OCI-LY7 (cell line): ENCODE measurements at regions not wholly inside any gene's neighbourhood (a gene's known extent, or its start where the extent isn't known, plus 50 kb on each side); places are given as distances from the start of the nearest gene placed in this dataset.

Source experiments
- BruUV-seq: library from RNA; stranded (reverse); fragments of 400-500 nt; replicated peaks from 2 replicates; lab custom pipeline; 2021; lab: Mats Ljungman, UMichigan
- CTCF ChIA-PET: fragments of 300-600 bp; sonication (Branson Sonifier 250); formaldehyde crosslinking; loops from one replicate; lab custom pipeline; 2022; ENCODE audit warnings: antibody characterized with exemption; ENCODE audit not compliant: unreplicated experiment; lab: Charles Lee
- POLR2A ChIA-PET: fragments of 300-600 bp; sonication (Branson Sonifier 250); formaldehyde crosslinking; loops from one replicate; lab custom pipeline; 2022; ENCODE audit warnings: antibody characterized with exemption; lab: Charles Lee
- DNase-seq: peaks from one replicate; pipeline ENCODE4 v3.0.0-alpha.2; 2015; ENCODE audit warnings: low spot score
- H2AFZ ChIP-seq: fragments of 200-600 bp; sonication (generic), shearing (Covaris generic); 2 replicates; pipeline ENCODE4 v1.6.1; 2014; ENCODE audit warnings: mild to moderate bottlenecking, antibody characterized with exemption, low read length, moderate library complexity
- H3K27ac ChIP-seq: fragments of 200-600 bp; sonication (generic); 2 replicates; pipeline ENCODE4 v1.5.1; 2014; ENCODE audit warnings: mixed run types, low read depth, mild to moderate bottlenecking, moderate library complexity, low read length, inconsistent platforms; ENCODE audit not compliant: poor library complexity, severe bottlenecking
- H3K36me3 ChIP-seq: fragments of 200-600 bp; sonication (generic); 2 replicates; pipeline ENCODE4 v1.6.1; 2014; ENCODE audit warnings: mild to moderate bottlenecking, antibody characterized with exemption, low read length, moderate library complexity, mixed read lengths; ENCODE audit not compliant: insufficient read depth
- H3K4me1 ChIP-seq: fragments of 200-600 bp; sonication (generic); 2 replicates; pipeline ENCODE4 v1.5.1; 2014; ENCODE audit warnings: mild to moderate bottlenecking, low read length; ENCODE audit not compliant: insufficient read depth, poor library complexity, severe bottlenecking
- H3K4me2 ChIP-seq: fragments of 200-600 bp; sonication (generic); 2 replicates; pipeline ENCODE4 v1.6.1; 2014; ENCODE audit warnings: mild to moderate bottlenecking, low read length
- H3K4me3 ChIP-seq: fragments of 200-600 bp; sonication (generic); 2 replicates; pipeline ENCODE4 v1.5.1; 2014; ENCODE audit warnings: mild to moderate bottlenecking, low read depth, low read length; ENCODE audit not compliant: poor library complexity, severe bottlenecking
- H3K79me2 ChIP-seq: fragments of 200-600 bp; sonication (generic); 2 replicates; pipeline ENCODE4 v1.6.1; 2016; ENCODE audit warnings: low read depth, mild to moderate bottlenecking, low read length, moderate library complexity, mixed read lengths; ENCODE audit not compliant: insufficient read depth
- H3K9me2 ChIP-seq: fragments of 200-600 bp; sonication (generic); 2 replicates; pipeline ENCODE4 v1.6.1; 2016; ENCODE audit warnings: mild to moderate bottlenecking, low read length, mixed read lengths; ENCODE audit not compliant: insufficient read depth
- H3K9me3 ChIP-seq: fragments of 200-600 bp; sonication (generic); 2 replicates; pipeline ENCODE4 v1.6.1; 2014; ENCODE audit warnings: mild to moderate bottlenecking, mixed run types, low read length, mixed read lengths
- H4K20me1 ChIP-seq: fragments of 200-600 bp; sonication (generic); 2 replicates; pipeline ENCODE4 v1.6.1; 2014; ENCODE audit warnings: mild to moderate bottlenecking, antibody characterized with exemption, low read length, moderate library complexity, mixed read lengths; ENCODE audit not compliant: insufficient read depth
- CTCF ChIP-seq: fragments of 200-600 bp; sonication (generic); conservative IDR thresholded peaks from 2 replicates; pipeline ENCODE4 v1.5.1; 2014; ENCODE audit warnings: mild to moderate bottlenecking, antibody characterized with exemption, low read length, moderate library complexity, mixed read lengths
- EZH2phosphoT487 ChIP-seq: fragments of 200-600 bp; sonication (generic); IDR thresholded peaks from 2 replicates; pipeline ENCODE4 v1.6.1; 2018; ENCODE audit warnings: low read depth, borderline replicate concordance, mild to moderate bottlenecking, mixed run types, antibody characterized with exemption, low read length, moderate library complexity, mixed read lengths
- intact Hi-C: fragments of 100-400 bp; cut with micrococcal nuclease; formaldehyde crosslinking; loops from one replicate; pipeline ENCODE4 v1.10.0; 2022; ENCODE audit not compliant: unreplicated experiment

- BruUV-seq = no TSS peak
- no peak overlapping the region for H3K4me2 ChIP-seq
- intact Hi-C loops = no loop called here
- no peaks in the 10 kb centered on the region for H3K9me2 ChIP-seq
- H2AFZ ChIP-seq = no peak overlapping the region
- no peaks in the 10 kb centered on the region for H3K36me3 ChIP-seq
- no peak for TF ChIP-seq EZH2phosphoT487
- no peak for TF ChIP-seq CTCF
- POLR2A ChIA-PET = interaction anchor here (0.6 kb wide), 1 partner anchor 1282 kb away, joined by 5 read pairs; no protein-coding TSS in a partner anchor
- no peak overlapping the region for H3K27ac ChIP-seq
- no peaks in the 10 kb centered on the region for H3K9me3 ChIP-seq
- DNase-seq = no peak
- H3K4me3 ChIP-seq = no peak overlapping the region
- no peaks in the 10 kb centered on the region for H3K4me1 ChIP-seq
- no peaks in the 10 kb centered on the region for H3K79me2 ChIP-seq
- H4K20me1 ChIP-seq = no peaks in the 10 kb centered on the region
- CTCF ChIA-PET = no interaction called here
Observed at GRCh38 chr12:30026621-30027234, 243.0 kb upstream of the TMTC1 start.

DNA sequence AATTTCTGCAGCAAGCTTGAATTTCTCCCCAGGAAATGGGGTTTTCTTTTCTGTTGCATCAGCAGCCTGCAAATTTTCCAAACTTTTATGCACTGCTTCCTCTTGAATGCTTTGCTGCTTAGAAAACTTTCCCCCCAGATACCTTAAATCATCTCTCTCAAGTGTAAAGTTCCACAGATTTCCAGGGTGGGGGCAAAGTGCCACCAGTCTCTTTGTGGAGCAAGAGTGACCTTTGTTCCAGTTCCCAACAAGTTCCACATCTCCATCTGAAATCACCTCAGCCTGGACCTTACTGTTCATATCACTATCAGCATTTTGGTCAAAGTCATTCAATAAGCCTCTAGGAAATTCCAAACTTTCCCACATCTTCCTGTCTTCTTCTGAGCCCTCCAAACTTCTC, 241.6 kb upstream of the TMTC1 start:
- H2AFZ ChIP-seq = no peak overlapping the region
- H3K36me3 ChIP-seq = no peaks in the 10 kb centered on the region
- H3K4me2 ChIP-seq = no peak overlapping the region
- CTCF ChIA-PET = no interaction called here
- H3K79me2 ChIP-seq = no peaks in the 10 kb centered on the region
- no peaks in the 10 kb centered on the region for H4K20me1 ChIP-seq
- no peaks in the 10 kb centered on the region for H3K9me3 ChIP-seq
- no peak for TF ChIP-seq EZH2phosphoT487
- TF ChIP-seq CTCF = no peak
- no peaks in the 10 kb centered on the region for H3K9me2 ChIP-seq
- H3K4me3 ChIP-seq = no peak overlapping the region
- no peaks in the 10 kb centered on the region for H3K4me1 ChIP-seq
- POLR2A ChIA-PET = no interaction called here
- BruUV-seq = no TSS peak
- H3K27ac ChIP-seq = no peak overlapping the region
- intact Hi-C loops = no loop called here
- no peak for DNase-seq

- intact Hi-C loops = no loop called here
- H4K20me1 ChIP-seq = no peaks in the 10 kb centered on the region
- DNase-seq = no peak
- ChIA-PET CTCF (no interaction called here), POLR2A (no interaction called here)
- no peak overlapping the region for H3K4me2 ChIP-seq
- H3K27ac ChIP-seq = no peak overlapping the region
- H2AFZ ChIP-seq = no peak overlapping the region
- H3K9me3 ChIP-seq = no peaks in the 10 kb centered on the region
- H3K9me2 ChIP-seq = no peaks in the 10 kb centered on the region
- no peak overlapping the region for H3K4me3 ChIP-seq
- H3K36me3 ChIP-seq = no peaks in the 10 kb centered on the region
- BruUV-seq = no TSS peak
- H3K79me2 ChIP-seq = no peaks in the 10 kb centered on the region
- no peaks in the 10 kb centered on the region for H3K4me1 ChIP-seq
- TF ChIP-seq CTCF (no peak), EZH2phosphoT487 (no peak)
Observed at GRCh38 chr12:30023186-30023585, 239.4 kb upstream of the TMTC1 start.
